Nucleus accumbens (tissue), 56 donors: ENCODE measurements at regions not wholly inside any gene's neighbourhood (a gene's known extent, or its start where the extent isn't known, plus 50 kb on each side); places are given as distances from the start of the nearest gene placed in this dataset.

Experiments used
- DNase-seq, 56 donors: peaks; one replicate each; lab custom pipeline; 2025; lab: John Stamatoyannopoulos, UW

GRCh38 chrX:25226151-25226550 lies 210.4 kb upstream of the ARX start:
- peak in 1 of 56 donors; percentile 0 for DNase-seq

- DNase-seq, result no peak
Observed at GRCh38 chrX:25219480-25219879, 203.7 kb upstream of the ARX start.

GRCh38 chrX:25213611-25214010 lies 197.8 kb upstream of the ARX start:
- no peak for DNase-seq

DNA sequence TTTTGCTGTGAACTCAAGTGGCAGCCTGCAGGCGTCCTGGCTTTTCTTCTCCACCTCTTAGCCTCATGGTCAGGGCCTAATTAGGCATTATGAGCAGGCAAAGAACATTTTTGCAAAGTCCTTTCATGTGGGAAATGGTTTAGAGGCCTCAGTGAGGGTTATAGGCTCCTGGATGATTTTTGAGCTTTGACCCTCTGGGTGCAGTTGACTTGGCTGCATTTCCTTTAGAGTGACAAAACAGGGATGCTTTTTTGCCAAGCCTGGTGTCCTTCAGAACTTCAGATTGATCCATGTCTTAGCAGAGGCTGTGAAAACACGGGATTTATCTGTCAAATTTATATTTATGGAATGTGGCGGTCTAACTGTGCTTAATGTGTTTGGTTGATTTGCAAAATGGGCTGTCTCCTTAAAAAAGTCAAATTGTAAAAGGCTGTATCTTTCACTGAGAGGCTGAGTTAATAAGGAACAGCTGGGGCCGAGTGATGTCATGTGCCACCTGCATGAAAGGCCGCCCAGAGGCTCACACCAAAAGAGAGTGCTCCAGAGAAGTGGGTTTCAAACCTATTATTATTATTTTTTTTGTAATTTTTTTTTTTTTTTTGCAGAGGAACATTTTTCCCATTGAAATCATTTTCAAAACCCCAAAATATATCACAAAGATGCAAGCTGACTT lies 192.2 kb upstream of the ARX start:
- DNase-seq, result no peak

DNA sequence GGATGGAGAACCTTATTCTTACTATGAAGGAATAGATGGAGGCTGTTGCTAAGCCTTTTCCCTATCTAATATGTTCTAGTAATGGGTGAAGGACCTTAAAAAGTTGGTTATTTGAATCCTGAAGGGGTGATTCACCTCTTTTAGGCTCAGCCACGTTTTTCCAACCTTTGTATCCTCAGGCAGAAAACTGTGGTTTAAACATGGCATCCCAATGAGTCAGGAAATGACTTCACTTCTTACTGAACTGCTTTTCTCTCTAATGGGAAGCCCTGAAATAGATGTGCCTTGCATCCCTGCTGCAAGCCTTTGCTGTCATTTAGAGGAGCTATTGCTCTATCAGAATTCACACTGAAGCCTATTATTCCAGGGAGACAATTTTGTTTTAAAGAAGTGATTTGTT lies 191.0 kb upstream of the ARX start:
- DNase-seq, result peak in 2 of 56 donors; percentile 1 to 5

DNA sequence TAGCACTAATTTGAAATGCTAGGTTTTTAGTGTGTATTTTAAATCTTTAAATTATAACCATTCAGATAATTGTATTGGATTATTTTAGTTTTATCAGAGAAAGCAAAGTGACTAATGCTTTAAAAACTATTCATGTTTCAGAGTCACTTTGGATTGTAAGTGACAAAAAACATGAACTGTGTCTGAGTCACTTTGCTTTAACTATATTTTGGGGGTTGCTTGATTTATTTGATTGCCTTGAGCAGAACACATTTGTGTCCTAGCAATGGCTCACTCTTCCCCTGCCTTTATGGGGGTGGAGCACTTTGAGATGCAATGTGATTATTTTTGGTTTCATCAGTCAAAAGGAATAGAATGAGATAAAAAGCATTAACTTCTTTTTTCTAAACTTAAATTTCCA lies 188.4 kb upstream of the ARX start:
- peak in 8 of 56 donors; percentile 0 to 36 (median 8) for DNase-seq

GRCh38 chrX:25202827-25203226 lies 187.1 kb upstream of the ARX start:
- DNase-seq, result no peak

DNA sequence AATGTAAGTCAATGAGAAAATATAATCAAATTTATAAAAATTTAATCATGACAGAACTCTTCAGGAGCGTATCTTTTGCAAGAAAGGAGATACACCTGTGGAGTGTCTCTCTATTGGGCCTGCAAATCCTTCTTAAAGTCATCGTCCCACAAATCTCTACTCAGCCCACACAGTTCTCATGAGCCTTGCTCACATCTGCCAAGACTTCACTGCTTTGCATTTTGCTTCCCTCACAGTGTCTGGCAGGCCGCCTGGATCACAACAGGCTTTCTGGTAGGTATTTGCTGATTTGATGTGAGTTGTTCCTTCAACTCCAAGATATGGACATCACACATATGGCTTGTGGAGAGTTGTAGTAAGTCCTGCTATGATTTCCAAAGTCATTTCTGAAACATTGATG lies 183.1 kb upstream of the ARX start:
- DNase-seq, result peak in 8 of 56 donors; percentile 0 to 15 (median 0)

DNA sequence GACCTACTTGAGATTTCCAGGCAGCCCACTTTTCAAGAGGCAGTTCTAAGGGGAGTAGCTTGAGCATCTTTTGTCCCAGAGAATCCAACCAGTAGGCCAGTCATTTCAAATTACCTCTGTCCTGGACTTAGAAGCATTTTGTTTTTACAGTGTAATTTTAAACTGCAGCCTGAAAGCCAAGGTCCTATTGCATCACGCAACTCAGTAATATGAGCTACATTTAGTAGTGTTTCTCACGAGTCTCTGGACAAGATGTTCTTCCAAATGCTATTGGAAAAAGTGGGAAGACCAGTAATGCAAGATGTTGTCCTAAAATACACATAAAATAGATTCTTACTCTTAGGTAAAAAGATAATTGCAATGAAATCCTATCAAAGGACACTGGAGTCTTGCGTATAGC lies 182.5 kb upstream of the ARX start:
- DNase-seq, result no peak

DNA sequence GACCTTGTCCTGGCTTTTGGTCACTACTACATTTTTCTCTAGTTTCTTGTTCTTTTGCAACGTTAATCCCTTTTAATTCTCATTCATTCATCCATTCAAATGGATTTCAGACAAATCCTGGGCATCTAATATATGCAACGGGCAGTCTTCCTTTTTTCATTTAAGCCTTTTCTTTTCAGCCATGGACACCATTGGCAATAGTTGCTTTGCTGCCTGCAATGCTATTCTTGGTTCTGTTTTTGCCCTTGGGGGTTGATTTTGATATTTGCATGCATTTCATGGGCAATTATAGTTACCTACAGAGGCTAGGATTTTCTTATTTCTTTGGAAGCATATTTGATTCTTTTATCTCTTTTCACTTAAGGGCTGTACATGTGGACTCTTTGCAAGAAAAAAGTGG lies 180.5 kb upstream of the ARX start:
- DNase-seq, result no peak

GRCh38 chrX:25191403-25191802 lies 175.6 kb upstream of the ARX start:
- no peak for DNase-seq

DNA sequence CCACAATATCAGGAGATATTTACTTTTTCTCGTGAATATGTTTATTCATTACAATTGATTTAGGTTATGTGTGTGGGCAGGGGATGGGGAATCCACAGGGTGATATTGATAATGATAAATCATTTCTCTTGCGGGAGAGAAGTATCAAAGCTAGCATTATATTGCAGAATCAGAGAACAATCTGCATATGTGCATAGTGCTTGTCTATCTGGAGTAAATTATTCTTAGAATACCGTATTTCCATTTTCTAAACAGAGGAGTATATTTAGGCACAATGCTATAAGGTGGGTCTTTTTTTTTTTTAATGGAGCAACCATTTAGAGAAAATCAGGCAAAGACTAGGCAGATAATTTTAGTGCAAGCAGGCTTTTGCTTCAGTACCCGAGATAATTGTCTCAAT lies 166.0 kb upstream of the ARX start:
- DNase-seq, result no peak

- DNase-seq, result no peak
Observed at GRCh38 chrX:25180242-25180641, 164.5 kb upstream of the ARX start.

- DNase-seq, result no peak
Observed at GRCh38 chrX:25178555-25178954, 162.8 kb upstream of the ARX start.

- DNase-seq, result no peak
Observed at GRCh38 chrX:25175743-25176142, 160.0 kb upstream of the ARX start.

GRCh38 chrX:25175171-25175570 lies 159.4 kb upstream of the ARX start:
- DNase-seq, result no peak

- no peak for DNase-seq
Observed at GRCh38 chrX:25166546-25166945, 150.8 kb upstream of the ARX start.

DNA sequence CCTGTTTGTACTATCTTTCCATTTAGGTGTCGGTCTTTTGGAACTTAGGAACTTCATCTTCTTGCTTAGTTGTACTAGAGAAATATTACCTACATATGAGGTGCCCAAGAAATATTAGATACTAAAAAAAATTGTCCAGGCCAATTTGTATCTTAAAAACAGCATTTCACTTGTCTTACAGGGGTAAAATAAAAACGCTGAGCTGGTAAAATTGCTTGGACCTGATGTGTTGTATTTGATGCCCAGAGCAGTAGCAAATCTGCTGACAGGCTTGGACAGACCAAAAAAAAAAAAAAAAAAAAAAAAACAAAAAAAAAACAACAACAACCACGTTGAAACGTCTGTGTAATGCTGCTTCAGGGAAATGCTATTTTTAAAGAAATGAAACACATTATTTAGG lies 150.4 kb upstream of the ARX start:
- DNase-seq, result no peak

DNA sequence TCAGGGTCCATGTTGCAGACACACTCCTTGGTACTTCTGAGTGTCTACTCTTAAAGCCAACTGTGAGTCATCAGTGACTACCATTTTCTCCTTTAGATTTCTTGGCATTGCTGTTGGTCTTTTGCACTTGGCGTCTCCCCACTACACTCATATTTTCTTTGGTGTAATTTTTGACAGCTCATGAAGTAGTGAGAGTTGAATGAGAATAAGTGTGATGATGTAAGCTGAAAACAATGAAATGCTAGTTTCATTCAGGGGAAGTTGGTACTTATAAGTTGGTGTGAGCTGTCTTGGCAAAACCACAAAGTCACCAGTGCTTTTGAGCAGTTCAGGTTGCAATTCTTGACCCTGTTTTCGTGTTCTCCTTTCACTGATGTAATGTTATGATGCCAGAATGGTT lies 142.9 kb upstream of the ARX start:
- DNase-seq, result no peak

DNA sequence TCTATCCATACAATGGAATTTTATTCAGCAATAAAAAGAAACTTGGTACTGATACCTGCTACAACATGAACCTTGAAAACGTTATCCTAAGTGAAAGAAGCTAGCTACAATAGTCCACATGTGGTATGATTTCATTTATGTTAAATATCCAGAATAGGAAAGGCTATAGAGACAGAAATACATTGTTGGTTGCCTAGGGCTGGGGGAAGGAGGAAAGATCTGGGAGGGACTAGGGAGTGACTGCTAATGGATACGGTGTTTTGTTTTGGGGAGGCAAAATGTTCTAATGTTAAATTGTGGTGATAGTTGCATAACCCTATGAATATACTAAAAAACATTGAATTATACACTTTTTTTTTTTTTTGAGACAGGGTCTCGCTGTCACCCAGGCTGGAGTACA lies 141.1 kb upstream of the ARX start:
- no peak for DNase-seq

GRCh38 chrX:25156323-25156722 lies 140.6 kb upstream of the ARX start:
- no peak for DNase-seq

- no peak for DNase-seq
Observed at GRCh38 chrX:25154168-25154567, 138.4 kb upstream of the ARX start.

DNA sequence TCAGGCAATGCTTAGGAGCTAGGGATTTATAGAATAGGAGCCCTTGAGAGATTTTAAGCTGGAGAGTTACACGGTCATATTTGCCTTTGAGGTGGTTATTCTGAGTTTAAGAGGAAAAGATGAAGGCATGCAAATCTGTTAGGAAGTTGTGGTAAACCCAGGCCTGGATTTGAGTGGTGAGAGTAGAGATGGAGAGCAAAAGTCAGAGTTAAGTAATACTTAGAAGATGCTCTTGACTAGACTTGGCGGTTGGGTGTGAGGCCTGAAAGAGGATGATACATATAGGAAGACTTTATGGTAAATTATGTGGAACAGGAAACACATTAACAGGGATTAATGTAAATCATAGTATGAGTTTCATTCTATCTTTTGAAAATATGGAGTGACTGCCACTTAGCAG lies 136.0 kb upstream of the ARX start:
- DNase-seq, result no peak
